Endothelial cell (in vitro differentiated cells): ENCODE measurements at regions not wholly inside any gene's neighbourhood (a gene's known extent, or its start where the extent isn't known, plus 50 kb on each side); places are given as distances from the start of the nearest gene placed in this dataset.

Experiments used
- DNase-seq: peaks from one replicate; pipeline ENCODE4 v3.0.0; 2021; ENCODE audit warnings: low spot score
- H3K27ac Mint-ChIP-seq: one replicate; pipeline ENCODE4 v1.8.0; 2021; ENCODE audit warnings: mixed read lengths, inconsistent platforms; ENCODE audit not compliant: unreplicated experiment
- H3K27me3 Mint-ChIP-seq: one replicate; pipeline ENCODE4 v1.8.0; 2021; ENCODE audit warnings: mild to moderate bottlenecking, moderate library complexity, mixed read lengths, inconsistent platforms; ENCODE audit not compliant: unreplicated experiment
- H3K36me3 Mint-ChIP-seq: one replicate; pipeline ENCODE4 v1.8.0; 2021; ENCODE audit warnings: mild to moderate bottlenecking, low read depth, mixed read lengths, inconsistent platforms; ENCODE audit not compliant: unreplicated experiment
- H3K4me1 Mint-ChIP-seq: one replicate; pipeline ENCODE4 v1.8.0; 2021; ENCODE audit warnings: mild to moderate bottlenecking, mixed read lengths, inconsistent platforms; ENCODE audit not compliant: unreplicated experiment
- H3K4me3 Mint-ChIP-seq: one replicate; pipeline ENCODE4 v1.8.0; 2021; ENCODE audit warnings: mild to moderate bottlenecking, mixed read lengths, inconsistent platforms; ENCODE audit not compliant: unreplicated experiment
- H3K9me3 Mint-ChIP-seq: one replicate; pipeline ENCODE4 v1.8.0; 2021; ENCODE audit warnings: mixed read lengths, inconsistent platforms; ENCODE audit not compliant: unreplicated experiment
- TF ChIP-seq, protein P1 (sequence below): fragments of 200-600 bp; sonication (generic); IDR thresholded peaks from one replicate; pipeline ENCODE4 v1.5.0; 2021; ENCODE audit warnings: antibody characterized with exemption; ENCODE audit not compliant: unreplicated experiment

DNA sequence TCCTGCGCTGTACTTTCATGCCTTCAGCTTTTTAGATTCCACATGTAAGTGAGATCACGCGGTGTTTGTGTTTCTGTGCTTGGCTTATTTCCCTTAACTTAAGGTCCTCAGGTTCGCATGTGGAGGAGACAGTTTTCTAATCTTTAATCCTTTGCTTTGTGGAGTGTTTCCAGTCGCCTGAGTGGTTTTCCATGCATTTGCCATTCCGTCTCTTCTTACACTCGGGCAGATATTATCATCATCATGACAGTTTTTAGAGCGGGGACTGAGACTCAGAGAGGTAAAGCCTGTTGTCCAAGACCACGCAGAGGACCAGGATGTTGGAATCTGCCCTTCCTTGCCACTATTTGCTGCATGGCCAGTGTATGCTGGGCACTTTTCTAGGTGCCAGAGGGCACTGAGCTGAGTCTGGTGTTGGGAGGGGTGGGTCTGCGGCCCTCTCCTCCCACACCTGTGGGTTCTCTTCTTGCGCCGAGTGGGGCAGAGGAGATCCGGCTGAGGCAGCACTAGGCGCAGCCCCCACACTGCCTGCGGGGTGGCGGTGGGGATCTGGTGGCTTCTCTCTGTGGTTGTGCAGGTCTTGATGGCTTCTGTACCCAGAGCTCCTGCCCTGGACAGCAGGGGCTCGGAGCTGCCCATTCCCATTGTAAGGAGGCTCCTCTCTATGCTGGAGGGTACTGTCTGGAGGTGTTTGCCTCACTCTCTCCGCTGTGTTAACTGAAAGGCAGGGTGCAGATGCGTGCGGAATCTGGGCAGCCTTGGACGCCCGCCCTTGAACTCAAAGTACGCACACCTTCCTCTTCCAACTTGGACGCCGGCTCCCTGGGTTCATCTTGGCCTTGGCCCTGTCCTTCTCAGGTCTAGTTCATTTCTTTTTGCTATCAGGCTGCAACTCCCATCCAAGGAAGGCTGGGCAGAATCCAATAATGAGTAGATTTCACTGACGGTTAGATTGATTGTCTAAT, 156.0 kb upstream of the RGMA start:
- TF ChIP-seq, protein P1, sequence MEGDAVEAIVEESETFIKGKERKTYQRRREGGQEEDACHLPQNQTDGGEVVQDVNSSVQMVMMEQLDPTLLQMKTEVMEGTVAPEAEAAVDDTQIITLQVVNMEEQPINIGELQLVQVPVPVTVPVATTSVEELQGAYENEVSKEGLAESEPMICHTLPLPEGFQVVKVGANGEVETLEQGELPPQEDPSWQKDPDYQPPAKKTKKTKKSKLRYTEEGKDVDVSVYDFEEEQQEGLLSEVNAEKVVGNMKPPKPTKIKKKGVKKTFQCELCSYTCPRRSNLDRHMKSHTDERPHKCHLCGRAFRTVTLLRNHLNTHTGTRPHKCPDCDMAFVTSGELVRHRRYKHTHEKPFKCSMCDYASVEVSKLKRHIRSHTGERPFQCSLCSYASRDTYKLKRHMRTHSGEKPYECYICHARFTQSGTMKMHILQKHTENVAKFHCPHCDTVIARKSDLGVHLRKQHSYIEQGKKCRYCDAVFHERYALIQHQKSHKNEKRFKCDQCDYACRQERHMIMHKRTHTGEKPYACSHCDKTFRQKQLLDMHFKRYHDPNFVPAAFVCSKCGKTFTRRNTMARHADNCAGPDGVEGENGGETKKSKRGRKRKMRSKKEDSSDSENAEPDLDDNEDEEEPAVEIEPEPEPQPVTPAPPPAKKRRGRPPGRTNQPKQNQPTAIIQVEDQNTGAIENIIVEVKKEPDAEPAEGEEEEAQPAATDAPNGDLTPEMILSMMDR: no peak
- Mint-ChIP-seq H3K36me3 (no peaks in the 10 kb centered on the region), H3K9me3 (no peaks in the 10 kb centered on the region), H3K4me1 (peaks cover 3% of the 10 kb centered on the region), H3K27me3 (peaks cover 11% of the 10 kb centered on the region), H3K4me3 (no peak overlapping the region), H3K27ac (no peak overlapping the region)
- DNase-seq: no peak

DNA sequence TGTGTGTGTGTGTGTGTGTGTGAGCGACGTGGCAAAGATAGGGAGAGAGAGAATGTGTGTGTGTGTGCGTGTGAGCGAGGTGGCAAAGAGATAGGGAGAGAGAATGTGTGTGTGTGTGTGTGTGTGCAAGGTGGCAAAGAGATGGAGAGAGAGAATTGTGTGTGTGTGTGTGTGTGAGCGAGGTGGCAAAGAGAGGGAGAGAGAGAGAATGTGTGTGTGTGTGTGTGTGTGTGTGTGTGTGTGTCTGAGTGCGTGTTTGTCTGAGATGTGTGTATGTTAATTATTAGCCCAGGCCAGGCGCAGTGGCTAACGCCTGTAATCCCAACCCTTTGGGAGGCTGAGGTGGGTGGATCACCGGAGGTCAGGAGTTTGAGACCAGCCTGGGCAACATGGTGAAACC, 154.6 kb upstream of the RGMA start:
- Mint-ChIP-seq H3K27me3 (peaks cover 11% of the 10 kb centered on the region), H3K9me3 (no peaks in the 10 kb centered on the region), H3K4me1 (peaks cover 3% of the 10 kb centered on the region), H3K36me3 (no peaks in the 10 kb centered on the region), H3K4me3 (no peak overlapping the region), H3K27ac (no peak overlapping the region)
- DNase-seq: no peak
- TF ChIP-seq, protein P1: no peak

DNA sequence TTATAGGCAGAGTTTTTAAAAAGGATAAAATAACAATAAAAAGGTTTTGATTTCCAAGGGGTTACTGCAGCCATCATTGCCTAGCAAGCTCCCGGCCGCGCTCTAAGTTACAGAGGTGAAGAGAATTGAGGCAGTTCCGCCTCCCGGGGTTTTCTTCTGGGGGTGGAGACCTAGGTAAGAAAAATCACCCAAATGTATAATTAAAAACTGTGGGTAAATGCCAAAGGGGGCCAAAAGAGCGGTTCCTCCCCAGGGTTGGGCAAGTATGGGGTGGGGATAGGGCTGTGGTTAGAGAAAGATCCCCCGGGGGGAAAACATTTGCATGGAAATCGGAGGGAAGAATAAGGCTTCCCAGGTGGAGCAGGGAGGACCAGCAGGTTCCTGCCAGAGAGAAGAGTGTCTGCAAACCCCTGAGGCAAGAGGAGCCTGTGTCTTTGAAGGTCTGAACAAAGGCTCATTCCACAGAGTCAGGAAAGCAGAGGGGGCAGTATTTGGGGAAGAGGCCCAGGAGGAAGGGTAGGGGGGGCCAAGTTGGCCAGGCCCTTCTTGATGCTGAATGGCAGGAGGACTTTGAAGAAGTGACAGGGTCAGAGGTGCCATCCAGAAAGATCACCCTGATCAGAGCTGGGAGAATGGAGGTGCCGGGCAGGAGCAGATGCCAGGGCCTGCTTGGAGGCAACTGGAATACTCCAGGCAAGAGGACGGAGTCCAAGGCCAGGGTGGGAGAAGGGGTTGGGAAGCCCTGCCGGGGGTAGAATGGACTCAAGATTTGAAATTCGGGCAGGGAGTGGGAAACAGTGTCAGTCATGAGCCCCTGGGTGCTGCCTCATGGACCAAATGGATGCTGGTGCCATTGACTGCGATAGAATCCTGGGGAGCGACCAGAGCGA, 152.9 kb upstream of the RGMA start:
- H3K4me3 Mint-ChIP-seq: no peak overlapping the region
- TF ChIP-seq, protein P1: no peak
- peaks cover 4% of the 10 kb centered on the region for H3K36me3 Mint-ChIP-seq
- no peak overlapping the region for H3K27ac Mint-ChIP-seq
- peaks cover 6% of the 10 kb centered on the region for H3K27me3 Mint-ChIP-seq
- DNase-seq: no peak
- peaks cover 3% of the 10 kb centered on the region for H3K4me1 Mint-ChIP-seq
- H3K9me3 Mint-ChIP-seq: no peaks in the 10 kb centered on the region

DNA sequence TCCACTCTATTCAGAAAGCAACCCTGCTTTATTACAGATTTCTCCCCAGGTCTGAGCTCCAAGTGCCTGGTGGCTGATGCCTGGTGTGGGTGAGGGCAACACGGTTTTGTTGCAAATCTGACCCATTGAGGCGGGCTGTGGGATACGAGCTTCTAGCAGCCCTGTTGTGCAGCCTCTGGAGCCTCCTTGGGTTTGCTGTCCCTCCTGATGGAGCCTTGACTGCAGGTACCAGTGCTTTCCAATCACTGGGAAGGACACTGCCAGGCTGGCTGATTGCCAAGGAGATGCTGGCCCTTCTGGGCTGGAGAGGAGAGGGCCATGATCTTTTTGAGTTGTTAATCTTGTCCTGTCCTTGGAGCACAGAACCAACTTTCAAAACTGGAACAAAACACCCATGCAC, 151.0 kb upstream of the RGMA start:
- Mint-ChIP-seq H3K36me3 (peaks cover 4% of the 10 kb centered on the region), H3K27ac (no peak overlapping the region), H3K27me3 (peaks cover 7% of the 10 kb centered on the region), H3K4me1 (peaks cover 11% of the 10 kb centered on the region), H3K4me3 (no peak overlapping the region), H3K9me3 (no peaks in the 10 kb centered on the region)
- TF ChIP-seq, protein P1: no peak
- DNase-seq: no peak
